ENCODE measurements at regions not wholly inside any gene's neighbourhood (a gene's known extent, or its start where the extent isn't known, plus 50 kb on each side); places are given as distances from the start of the nearest gene placed in this dataset.

DNA sequence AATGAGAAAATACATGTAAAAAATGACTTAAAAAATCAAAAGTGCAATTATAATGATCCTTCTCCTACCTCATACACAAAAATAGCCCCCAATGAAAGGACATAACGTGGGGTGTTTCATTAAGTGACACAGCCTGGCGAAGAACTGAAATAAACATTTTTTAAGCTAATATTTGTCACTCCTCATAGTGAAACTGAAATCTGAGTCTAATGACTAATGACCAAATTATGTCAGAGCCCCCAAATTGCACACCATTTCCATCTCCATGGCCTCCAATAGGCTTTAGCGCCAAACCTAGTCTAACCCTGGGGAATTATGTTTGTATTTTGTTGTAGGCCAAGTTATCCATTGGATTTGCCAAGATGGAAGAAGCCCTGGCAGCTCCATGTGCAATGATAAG is 119.1 kb downstream of the WT1 start:
- TF ChIP-seq CTCF (IDR thresholded peaks at IDR 0.05 in 8 of 11, conservative IDR thresholded peaks at IDR 0.05 in 3 of 11), result no peak
- TF ChIP-seq POLR2AphosphoS5 (IDR thresholded peaks at IDR 0.05), result no peak
- TF ChIP-seq POLR2A (IDR thresholded peaks at IDR 0.05), result no peak

Data from spleen (tissue), 7 donors.